ENCODE measurements at regions not wholly inside any gene's neighbourhood (a gene's known extent, or its start where the extent isn't known, plus 50 kb on each side); places are given as distances from the start of the nearest gene placed in this dataset.

- no peak for DNase-seq
Observed at GRCh38 chr22:48368975-48369525, 1458.6 kb downstream of the BRD1 start.

GRCh38 chr22:48367731-48368130, 1459.9 kb downstream of the BRD1 start:
- DNase-seq = no peak

- no peak for DNase-seq
Observed at GRCh38 chr22:48366591-48366990, 1461.1 kb downstream of the BRD1 start.

DNA sequence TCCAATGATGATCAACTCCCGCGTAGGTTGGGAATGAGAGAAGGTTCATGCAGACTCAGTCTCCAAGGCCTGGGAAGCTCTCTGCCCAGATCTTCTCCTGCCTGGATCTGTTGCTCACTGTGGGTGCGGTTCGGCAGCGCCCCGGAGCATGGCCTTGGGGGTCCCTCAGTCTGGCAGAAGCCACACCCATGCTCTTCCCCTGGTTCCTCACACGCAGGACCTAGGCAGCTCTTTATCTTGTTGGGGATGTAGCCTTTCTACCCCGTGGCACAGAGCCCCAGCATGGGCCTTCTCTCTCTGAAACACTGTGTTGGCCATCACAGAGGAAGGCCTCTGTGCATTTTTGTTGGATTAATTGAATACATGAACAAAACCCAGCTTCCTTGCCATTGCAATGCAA, 1461.6 kb downstream of the BRD1 start:
- DNase-seq = no peak

DNA sequence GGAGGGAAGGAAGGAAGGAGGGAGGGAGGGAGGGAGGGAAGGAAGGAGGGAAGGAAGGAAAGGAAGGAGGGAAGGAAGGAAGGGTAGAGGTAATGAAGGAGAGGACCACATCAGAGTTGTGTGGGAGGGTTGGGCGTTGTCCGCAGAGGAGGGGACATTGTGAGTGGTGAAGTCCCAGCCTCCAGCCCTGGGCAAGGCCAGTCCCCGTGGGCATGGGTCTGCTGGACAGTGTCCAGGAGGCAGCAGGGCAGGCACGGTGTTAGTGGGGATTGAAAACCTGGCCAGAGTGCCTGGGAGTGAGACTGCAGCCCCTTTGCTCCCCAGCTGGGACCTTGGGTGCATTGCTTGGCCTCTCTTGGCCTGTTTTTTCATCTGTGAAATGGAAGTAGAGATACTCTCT, 1462.3 kb downstream of the BRD1 start:
- no peak for DNase-seq

GRCh38 chr22:48362721-48363404, 1464.8 kb downstream of the BRD1 start:
- DNase-seq = no peak

- no peak for DNase-seq
Observed at GRCh38 chr22:48361099-48361639, 1466.5 kb downstream of the BRD1 start.

GRCh38 chr22:48359613-48359965, 1468.1 kb downstream of the BRD1 start:
- DNase-seq = no peak

DNA sequence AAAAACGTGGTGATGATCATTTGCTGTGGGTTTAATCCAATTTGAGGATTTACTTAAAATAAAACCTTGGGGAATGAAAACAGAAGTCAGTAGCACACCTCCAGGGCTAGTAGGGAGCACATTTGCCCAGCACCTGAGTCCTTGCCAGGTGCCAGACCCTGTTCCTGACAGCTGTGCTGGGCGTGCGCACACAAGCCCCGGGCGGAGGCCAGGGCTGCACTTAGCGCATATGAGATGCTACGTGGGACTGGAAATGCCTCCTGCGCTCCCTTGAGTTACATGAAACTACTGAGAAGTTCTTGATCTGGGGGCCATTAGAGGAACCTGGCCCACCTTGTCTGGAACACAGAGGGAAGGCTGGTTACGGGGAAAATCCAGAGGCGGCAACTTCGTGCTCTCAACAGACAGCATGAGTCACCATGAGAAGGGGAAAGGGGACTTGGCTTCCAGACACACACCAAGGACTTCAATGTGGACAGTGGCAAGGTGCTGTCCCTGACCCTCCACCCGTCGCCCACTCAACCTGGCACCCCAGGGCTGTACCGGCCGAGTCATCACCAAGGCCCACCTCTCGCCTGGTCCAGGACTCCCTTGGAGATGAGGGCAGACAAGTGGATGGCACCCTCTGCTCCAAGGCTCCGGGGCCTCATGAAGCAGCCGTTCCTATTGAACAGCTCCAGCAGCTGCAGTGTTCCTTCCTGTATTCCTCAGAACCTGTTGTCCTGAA, 1468.6 kb downstream of the BRD1 start:
- no peak for DNase-seq

DNA sequence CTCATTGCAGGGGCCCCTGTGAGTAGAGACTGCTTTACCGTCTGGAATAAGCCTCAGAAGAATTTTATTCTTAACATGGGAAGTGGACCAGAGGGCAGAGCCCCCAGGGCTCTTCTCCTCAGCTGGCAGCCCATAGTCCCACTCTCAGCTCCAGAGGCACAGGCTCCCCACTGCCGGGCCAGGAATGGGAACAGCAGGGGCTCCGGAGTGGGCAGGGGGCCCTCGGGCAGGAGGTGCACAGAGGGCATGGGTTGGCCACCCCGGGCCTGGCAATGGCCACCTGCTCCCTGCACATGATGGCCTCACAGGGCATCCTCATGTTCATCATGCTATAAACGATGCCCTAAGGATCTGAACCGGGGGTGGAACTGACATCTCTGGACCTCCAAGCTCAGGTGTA, 1469.7 kb downstream of the BRD1 start:
- no peak for DNase-seq

DNA sequence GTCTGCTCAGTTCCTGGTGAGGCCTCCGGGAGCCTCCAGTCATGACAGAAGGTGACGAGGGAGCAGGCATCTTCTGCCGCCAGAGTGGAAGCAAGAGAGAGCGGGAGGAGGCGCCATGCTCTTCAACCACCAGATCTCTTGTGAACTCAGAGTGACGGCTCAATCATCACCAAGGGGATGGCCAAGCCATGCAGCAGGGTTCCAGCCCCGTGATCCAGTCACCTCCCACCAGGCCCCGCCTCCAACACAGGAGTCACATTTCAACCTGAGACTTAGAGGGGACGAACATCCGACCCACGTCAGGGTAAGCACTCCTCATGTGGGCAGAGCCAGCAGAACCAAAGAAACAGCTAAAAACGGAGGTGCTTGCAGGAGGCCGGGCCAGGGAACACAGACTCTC, 1470.5 kb downstream of the BRD1 start:
- DNase-seq = no peak

GRCh38 chr22:48356731-48357130, 1470.9 kb downstream of the BRD1 start:
- no peak for DNase-seq

DNA sequence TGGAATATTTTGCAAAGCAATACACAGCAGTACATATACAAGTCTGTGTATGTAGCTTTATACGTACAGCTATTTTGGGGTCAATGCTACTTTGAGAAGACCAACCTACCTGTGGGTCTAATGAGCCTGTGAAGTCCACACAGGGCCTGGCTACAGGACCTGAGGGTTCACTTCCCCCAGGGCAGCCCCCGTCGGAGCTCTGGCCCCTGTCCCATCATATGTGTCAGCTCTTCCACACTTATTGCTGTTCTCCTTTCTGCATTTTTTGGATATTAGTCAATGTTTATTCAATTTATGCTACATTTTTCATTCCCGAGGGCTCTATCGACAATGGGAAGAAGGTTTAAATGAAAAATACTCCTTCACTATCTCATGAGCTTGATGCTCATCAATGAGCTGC, 1473.6 kb downstream of the BRD1 start:
- no peak for DNase-seq

DNA sequence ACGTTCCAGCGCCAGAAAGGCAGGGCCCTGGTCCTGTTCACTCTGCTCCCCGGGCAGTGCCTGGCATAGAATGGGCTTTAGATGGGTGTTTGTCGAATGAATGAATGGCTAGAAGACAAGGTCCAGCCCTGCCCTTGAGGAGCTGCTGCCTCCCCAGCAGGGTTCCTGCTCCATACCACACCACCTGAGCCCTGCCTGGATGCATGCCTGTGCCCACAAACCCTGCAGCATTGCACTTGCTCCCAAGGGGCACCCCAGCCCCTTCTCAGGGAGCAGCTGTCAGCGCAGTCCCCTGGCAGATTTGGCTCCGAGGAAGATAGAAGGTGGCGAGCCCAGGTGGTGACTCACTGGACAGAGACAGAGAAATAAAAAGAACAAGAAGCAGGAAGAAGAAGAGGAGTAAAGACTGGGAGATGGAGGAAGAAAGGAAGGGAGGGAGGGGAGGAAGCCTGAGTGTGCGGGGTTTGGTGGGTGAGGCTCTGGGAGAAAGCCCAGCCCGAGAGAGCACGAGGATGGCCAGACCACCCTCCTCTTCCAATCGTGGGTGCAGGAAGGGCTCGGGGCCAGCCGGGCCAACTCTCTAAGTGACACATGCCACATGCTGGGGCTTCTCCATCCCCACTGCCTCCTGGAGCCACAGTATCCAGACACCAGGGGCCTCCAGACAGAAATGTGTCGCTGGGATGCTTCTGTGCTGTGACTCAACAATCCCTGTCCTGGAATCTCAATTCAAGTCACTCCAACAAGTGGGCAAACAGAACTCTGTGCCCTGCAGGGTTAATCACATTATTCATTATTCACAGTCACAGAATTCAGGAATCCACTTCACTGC, 1474.3 kb downstream of the BRD1 start:
- no peak for DNase-seq

GRCh38 chr22:48352086-48352911, 1475.4 kb downstream of the BRD1 start:
- no peak for DNase-seq

DNA sequence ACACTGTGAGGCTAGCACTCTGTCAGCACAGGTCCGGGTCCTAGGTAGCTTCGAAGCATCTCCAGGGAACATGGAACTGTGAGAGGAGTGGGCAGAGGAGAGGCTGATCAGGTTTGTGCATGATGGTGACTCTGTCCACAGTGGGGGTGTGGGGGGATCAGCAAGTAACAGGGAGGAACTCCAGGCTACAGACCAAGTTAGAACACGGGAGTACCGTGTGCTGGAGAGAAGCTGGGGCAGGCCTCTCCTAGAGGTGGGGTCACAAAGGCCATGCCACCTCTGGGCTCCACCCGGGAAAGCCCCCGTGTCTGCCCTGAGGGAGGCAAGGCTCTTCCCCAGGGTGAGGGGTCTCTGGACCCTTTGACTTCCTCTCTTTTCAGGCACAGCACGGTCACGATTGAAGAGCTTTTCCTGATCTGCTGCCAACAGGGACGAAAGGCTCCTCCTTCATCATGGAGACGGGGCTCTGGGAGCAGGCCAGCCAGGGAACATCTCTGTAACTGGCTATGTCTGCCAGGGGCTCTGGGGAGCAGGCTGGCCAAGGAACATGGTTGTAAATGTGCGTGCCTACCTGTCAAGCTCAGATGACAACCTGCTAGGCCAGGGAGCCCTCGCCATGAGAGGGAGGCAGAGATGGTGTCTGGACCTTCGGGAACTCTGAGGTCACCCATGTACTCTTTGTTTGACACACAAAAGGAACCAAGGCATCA, 1476.1 kb downstream of the BRD1 start:
- no peak for DNase-seq

GRCh38 chr22:48350456-48350855, 1477.2 kb downstream of the BRD1 start:
- no peak for DNase-seq

GRCh38 chr22:48348855-48349254, 1478.8 kb downstream of the BRD1 start:
- DNase-seq = no peak

- DNase-seq = no peak
Observed at GRCh38 chr22:48347311-48347710, 1480.4 kb downstream of the BRD1 start.

DNA sequence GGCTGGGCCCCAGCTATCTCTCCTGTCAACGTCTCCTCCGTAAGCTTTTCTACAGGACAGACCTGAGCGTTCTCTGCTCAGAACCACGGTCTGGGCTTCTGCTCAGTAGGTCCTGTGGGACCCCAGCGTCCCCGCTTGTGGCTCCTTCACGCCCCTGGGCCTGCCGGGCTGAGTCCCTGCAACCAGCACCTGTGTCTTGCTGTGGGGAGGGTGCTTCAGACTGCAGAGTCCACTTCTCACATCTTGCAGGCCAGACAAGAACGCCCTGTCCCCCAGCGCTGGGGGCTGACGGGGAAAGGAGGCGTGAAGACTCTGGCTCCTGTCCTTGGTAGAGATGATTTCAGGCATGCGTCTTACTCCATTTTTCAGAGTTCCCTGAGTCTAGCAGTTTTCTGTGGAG, 1480.8 kb downstream of the BRD1 start:
- DNase-seq = no peak

GRCh38 chr22:48346311-48346710, 1481.4 kb downstream of the BRD1 start:
- no peak for DNase-seq

GRCh38 chr22:48345631-48346030, 1482.0 kb downstream of the BRD1 start:
- DNase-seq = no peak
